NCI-H524 treated with DMSO at 0.1 percent for 48 hours (cell line): ENCODE measurements at regions not wholly inside any gene's neighbourhood (a gene's known extent, or its start where the extent isn't known, plus 50 kb on each side); places are given as distances from the start of the nearest gene placed in this dataset.
"Not testable (repeated sequence)": the region's sequence is repeated elsewhere in the genome, so short reads cannot be mapped to it uniquely, and the experiment has no call there.

Experiments
- DNase-seq: peaks from one replicate; lab custom pipeline; 2025; lab: John Stamatoyannopoulos, UW

DNA sequence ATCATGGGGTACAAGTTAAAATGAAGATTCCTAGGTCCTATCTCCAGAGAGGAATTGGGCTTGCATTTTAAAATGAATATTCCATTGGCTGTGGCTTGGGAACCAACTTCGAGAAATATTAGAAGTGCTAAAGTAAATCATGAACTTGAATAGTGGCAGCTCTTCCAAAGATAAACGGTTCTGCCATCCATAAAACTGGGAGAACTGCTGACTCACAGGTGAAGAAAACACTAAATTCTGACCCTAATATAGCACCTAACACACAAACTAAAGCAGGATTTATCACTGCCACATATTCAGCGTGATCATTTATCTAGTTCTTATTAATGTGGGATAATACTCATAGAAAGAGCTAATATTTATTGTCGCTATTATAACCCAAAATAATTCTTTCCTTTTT, 508.1 kb upstream of the ID4 start:
- DNase-seq, result no peak

GRCh38 chr6:19331089-19331488, 506.1 kb upstream of the ID4 start:
- DNase-seq, result no peak

DNA sequence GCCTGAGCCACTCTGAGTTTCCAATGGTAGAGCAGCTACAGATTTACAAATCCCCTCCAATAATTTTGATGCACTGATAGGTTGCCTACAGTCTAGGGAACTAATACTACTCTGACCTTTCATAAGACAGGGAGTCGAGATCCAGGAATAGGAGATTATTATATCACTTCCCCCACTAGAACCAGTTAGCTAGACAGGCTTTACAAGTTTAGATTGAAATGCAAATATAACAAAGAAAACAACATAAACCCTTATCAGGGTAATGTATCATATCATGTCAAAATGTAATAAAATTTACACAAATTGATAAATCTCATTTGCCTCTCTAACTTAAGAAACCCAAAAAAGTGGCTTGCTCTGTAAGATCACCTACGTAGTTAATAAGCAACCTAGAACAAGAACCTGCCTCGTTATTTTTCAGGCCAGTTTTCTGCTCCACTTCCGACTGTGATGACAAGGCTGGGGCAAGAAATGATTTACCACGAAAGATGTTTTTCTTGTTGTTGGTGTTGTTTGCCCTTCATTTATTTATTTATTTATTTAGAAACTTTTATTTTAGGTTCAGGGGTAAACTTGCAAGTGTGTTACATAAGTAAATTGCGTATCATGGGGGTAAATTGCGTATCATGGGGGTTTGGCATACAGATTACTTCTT, 504.2 kb upstream of the ID4 start:
- no peak for DNase-seq

DNA sequence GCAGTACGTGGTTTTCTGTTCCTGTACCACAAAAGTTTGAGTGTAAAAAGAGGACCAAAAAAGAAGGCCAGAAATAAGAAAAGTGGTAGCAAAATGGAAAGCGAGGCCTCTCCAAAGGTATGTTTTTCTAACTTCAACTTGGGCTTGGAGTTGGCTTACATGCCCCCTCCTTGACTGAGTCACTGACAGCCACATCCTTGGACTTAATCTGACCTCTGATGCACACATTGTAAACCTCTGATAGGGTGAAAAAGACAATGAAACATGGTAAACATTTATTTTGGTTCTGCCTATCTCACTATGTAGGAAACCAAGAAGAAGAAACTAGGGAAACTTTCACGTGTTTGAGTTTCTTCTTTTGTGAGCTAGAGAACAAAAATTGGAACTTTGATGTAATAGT, 503.2 kb upstream of the ID4 start:
- DNase-seq, result no peak

DNA sequence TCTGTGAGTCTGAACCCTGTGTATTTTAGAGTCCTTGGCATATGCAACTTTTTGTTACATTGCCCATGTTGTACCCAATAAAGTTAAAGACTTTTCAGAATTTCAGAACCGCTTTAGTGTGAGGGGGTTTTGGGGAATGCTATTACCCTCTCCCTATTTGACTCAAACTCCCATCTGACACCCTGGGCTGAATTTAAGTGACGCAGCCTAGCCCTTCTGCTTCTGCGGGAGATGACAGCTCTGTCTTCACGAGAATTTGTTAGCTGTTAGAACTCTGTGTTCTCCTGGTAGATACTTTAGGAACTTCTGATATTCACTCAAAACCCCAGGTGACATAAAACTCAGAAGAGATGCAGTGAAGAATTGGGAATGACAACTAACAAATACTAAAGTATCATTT, 500.6 kb upstream of the ID4 start:
- DNase-seq, result no peak

- no peak for DNase-seq
Measured at GRCh38 chr6:19337101-19337500, 500.1 kb upstream of the ID4 start.

GRCh38 chr6:19342616-19343015, 494.6 kb upstream of the ID4 start:
- no peak for DNase-seq

DNA sequence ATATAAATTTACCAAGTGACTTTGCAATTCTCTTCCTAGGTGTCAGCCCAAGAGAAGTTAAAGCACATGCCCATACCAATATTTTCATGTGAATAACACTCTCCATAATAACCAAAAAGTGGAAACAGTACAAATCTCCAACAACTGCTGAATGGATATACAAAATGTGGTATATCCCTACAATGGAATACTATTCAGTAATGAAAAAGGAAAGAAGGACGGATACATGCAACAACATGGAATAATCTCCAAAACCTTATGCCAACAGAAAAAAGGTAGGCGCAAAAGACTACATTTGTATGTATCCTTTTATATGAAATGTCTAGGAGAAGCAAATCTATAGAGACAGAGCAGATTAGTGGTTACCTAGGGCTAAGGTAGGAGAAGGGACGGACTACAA, 487.7 kb upstream of the ID4 start:
- DNase-seq, result no peak

DNA sequence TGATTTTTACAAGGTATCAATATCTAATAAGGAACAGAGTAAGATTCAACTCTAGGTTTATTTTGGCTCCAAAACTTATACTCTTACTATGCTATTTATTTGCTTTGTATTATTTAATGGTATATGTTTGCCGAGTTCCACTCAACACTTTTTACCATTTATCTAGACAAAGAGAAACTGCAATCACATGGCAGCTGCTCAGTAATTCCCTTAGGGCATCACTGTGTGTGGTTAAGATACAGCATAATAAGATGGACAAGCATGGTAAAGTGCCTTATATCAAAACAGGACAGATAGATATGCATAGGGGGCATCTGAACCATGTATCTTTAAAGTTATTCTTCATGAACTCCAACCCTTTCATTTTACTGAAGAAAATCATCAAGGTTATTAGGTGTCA, 483.0 kb upstream of the ID4 start:
- DNase-seq, result no peak

DNA sequence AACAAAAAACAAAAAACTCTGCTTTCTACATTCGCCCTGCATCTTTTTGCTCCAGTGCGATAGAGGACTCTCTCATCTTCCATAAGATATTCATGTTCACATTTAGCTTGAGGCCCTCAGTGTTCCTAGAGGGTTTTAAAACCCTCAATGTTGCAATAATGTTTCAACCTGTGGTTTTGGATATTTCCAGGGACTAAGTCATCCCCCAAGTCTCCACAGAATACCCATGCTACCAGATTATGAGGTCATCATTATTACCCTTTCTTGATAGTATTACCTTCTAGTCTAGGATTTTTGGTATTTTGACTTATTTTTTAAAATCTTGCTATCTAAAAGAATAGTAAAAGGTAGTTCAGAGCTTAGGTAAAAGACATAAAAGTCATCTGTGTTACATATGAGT, 480.5 kb upstream of the ID4 start:
- no peak for DNase-seq

DNA sequence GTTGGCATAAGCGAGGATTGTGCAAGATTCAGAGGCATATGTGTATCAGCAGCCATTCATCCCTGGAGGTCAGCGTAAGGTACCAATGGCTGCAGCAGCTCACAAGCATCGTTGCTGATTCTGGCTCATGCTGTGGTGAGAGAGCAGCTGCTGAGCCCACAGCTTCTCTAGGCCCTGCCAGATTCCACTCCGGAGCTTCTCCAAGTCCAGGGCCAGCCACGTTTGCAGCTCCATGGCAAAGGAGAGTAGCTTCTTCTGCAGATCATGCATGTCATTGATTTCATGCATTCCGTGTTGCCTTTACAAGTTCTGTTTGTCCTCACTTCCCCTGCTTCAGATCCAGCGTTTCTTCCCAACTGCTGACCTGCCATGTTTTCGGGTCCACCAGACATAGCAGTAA, 474.8 kb upstream of the ID4 start:
- no peak for DNase-seq

- no peak for DNase-seq
Measured at GRCh38 chr6:19368511-19368910, 468.7 kb upstream of the ID4 start.

DNA sequence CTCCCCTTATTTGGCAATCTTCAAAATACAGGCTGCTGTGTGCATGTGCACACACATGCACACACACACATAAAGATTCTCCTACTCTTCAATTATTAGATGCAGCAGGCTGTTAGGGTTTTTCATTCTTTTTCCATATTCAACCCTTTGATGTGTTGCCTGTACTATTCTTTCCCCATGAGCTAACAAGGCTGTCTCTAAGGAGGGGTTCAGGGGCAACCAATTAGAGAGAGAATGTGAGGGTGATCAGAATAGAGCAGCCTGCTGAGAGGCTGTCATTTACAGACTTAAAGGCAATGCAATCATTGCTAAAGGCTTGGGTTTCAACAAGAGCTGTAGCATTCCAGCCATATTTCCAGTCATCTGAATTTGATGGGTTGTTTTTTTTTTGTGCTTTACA, 467.4 kb upstream of the ID4 start:
- DNase-seq, result no peak

- DNase-seq, result no peak
Measured at GRCh38 chr6:19370831-19371230, 466.3 kb upstream of the ID4 start.

GRCh38 chr6:19375613-19376012, 461.6 kb upstream of the ID4 start:
- DNase-seq, result no peak

- DNase-seq, result no peak
Measured at GRCh38 chr6:19377722-19378121, 459.4 kb upstream of the ID4 start.

DNA sequence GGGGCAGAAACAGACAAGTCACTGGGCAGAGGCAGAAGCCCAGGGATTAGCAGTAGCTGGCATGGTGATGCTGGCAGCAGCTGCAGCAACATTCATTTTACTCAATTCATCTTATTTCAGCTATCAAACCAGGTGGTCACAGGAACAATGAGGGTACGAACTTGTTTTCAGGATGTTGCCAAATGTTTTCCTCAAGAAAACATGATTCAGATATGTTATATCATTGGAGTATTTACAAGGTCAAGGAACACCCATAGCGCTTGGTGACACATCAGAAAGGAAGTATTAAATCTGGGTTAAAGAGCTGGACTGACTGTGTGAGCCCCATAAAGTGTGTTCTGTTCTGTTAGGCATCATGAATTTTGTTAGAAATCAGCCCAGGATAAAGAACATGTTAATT, 456.9 kb upstream of the ID4 start:
- DNase-seq, result no peak

GRCh38 chr6:19382676-19383075, 454.5 kb upstream of the ID4 start:
- DNase-seq, result no peak

DNA sequence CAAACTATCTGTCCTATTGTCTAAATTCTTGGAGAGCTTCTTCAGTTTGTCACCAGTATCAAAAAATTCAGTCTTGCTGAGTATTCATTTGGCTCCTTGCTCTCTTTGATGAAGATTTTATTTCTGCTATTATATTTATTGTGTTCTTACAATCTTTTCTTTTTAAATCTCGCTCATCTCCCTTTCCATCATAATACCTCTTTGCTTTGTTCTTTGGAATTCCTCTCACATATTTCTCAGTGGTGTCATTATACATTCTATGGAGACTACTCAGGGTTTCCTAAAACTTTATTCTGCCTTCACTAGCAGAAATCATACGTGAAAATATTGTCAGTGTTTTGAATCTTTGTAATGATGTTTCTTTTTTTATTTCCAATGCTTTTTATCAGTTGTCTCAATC, 445.2 kb upstream of the ID4 start:
- DNase-seq, result no peak

DNA sequence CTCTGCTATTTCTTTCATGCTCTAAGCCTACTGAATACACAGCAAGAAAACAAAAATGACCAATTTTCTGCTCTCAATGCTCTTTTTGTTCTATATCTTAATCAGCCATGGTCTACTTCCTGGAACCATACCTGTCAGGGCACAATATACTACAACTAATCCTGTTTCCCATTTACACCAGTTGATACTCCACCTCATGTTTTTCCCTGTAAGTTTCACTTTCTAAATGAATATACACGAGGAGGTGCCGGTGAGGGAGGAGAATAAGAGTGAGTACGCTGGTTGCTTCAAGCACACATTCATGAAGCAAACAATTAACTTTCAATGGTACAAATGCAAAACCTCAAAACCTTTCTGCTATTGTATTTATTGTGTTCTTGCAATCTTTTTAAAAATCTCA, 443.1 kb upstream of the ID4 start:
- DNase-seq, result no peak

DNA sequence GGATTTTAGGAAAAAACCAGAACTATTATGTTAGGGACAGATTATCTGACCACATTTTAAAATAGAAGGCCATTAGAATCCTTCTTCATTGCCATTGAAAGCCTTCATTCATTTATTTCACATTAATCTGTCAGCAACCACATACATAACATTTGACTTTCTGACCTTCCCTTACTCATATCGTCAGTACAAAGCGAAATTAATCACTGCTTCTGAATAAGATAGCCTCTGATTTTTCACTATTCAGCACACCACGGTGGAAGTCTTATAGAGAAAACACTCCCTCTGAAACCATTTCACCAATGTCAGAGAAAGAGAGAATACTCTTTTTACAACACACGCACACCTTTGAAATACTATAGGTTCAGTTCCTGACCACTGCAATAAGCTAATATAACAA, 442.5 kb upstream of the ID4 start:
- no peak for DNase-seq

- no peak for DNase-seq
Measured at GRCh38 chr6:19395316-19395715, 441.9 kb upstream of the ID4 start.

- DNase-seq, result no peak
Measured at GRCh38 chr6:19399406-19399805, 437.8 kb upstream of the ID4 start.

- not testable (repeated sequence) for DNase-seq
Measured at GRCh38 chr6:19404884-19405283, 432.3 kb upstream of the ID4 start.

DNA sequence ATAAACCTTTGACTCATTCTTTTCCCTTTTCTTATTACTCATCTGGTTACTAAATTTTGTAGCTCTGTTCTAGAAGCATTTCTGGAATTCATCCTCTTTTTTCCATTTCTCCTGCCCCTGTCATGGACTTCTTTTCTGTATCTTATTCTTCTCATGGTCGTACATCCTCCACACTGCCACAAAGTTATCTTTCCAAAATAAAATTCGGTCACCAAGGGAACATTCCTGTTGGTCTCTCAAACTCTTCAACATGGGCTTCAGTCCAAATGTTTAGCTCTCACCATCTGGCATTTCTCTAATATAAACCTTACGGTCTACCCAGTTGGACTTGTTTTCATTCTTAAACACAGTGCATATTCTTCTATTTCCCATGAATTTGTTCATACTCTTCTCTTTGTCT, 428.8 kb upstream of the ID4 start:
- no peak for DNase-seq
